ENCODE measurements at regions not wholly inside any gene's neighbourhood (a gene's known extent, or its start where the extent isn't known, plus 50 kb on each side); places are given as distances from the start of the nearest gene placed in this dataset.

DNA sequence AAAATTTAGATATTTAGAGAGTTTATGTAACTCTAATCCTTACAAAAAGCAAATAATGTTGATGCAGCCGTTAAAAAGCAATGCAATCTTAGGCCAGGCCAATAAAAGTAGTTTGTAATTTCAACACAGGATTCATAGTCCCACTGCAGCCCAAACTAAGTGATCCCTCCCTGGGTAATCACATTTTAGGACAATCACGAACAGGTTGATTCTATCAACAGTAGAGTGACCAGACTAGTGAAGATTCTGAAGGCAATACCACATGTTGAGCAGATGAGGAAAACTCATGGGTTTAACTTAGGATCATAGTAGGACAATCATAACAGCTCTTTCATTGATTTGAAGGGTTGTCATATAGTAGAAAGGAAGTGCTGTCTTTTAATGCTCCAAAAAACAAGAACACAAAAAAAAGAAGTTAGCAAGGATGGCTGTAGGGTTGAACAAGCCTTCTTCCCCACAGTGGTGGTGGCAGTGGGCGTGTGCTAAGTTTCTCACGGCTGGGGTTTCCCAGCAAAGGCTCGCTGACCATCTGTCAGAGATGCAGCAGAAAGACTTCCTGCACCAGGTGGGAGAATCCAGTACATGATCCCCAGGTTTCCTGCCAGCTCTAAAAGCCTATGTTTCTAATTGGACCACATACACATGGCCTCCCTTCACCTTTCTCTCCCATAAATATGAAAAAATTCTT, 212.2 kb downstream of the CHRM2 start:
- H3K36me3 ChIP-seq: no peaks in the 10 kb centered on the region
- H3K4me3 ChIP-seq: no peak overlapping the region
- no peak for DNase-seq
- no peaks in the 10 kb centered on the region for H3K27me3 ChIP-seq
- H3K9me3 ChIP-seq: no peaks in the 10 kb centered on the region

DNA sequence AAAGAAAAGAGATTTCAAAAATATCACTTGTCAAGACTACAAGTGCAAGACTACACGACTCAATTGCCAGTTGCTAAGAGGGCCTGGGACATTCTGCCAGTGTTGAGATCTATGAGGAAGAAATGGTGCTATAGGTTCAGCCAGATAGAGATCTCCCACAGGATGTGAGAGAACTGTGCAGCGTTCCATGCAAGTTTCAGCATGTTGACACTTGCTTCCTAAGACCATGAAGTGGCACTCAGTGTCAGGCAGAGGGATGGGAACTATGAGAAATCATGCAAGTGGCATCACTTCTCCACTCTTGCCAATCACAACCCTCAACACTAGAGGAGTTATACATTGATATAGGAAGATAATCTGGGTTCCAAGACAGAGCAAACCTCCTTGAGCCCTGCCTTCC, 210.3 kb downstream of the CHRM2 start:
- no peaks in the 10 kb centered on the region for H3K27me3 ChIP-seq
- no peaks in the 10 kb centered on the region for H3K36me3 ChIP-seq
- no peaks in the 10 kb centered on the region for H3K9me3 ChIP-seq
- DNase-seq: no peak
- no peak overlapping the region for H3K4me3 ChIP-seq

DNA sequence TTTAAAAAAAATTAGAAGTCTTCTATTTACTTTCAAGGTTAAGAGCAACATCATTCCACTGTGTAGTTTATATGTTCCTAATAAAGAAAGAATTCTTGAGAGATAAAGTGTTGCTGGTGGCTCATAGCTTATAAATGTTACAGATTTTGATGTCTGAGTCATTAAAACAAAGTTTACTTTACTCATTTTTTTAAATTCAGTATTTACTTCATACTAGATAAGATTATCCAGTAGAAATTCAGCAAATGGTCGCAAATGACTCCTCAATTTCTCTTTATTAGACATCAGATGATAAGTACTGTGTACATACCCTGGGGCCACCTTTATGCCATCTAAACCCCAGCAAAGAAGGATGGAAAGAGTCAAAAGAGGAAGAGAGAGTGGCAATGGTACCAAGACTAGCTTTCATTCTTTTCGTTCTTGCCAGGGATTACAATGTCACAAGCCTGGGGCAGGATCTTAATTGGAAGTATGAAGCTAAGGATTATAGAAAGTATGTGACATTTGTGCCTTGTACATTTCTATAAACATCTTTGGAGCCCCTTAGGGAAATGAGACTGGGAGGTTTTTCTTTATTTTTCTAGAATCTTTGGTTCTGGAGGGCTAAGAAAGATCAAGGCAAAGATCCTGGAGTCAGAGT, 206.1 kb downstream of the CHRM2 start:
- no peaks in the 10 kb centered on the region for H3K36me3 ChIP-seq
- H3K27me3 ChIP-seq: no peaks in the 10 kb centered on the region
- no peaks in the 10 kb centered on the region for H3K9me3 ChIP-seq
- no peak overlapping the region for H3K4me3 ChIP-seq
- DNase-seq: no peak

DNA sequence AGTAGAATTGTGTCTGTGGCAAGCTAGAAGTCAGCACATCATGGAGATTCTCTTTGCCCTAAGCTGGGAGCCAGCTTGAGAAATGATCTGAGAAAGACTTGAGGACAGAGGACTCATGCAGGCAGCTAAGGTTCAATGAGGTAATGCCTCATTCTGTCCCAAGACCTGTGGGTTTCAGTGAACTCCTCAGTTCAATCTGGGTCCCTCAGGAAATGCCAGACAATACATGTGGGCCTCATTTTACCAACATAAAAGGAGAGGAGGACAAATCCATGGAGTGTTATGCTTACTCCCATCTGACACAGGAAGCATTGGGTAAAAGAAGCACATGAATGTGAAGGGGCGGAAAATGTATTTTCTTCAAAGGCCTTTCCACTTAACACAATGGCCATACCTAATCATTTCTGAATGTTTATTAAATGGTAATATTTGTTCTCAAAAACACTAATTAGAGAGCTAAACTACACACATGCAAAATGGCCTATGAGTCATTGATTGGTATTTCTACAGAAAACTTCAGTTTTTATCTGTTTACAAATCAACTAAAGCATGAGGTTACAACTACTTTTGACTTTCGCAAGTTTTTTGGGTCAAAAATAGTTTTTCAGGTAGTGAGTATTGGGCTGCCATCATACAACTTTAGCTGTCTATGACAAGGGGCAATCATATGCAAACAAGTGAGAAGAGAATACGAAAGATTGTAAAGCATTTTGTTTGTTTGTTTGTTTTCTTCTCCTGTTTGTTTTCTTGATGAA, 205.3 kb downstream of the CHRM2 start:
- Histone ChIP-seq H3K36me3 (no peaks in the 10 kb centered on the region), H3K4me3 (no peak overlapping the region), H3K27me3 (no peaks in the 10 kb centered on the region), H3K9me3 (no peaks in the 10 kb centered on the region)
- no peak for DNase-seq
